Spleen (tissue), 7 donors: ENCODE measurements at regions not wholly inside any gene's neighbourhood (a gene's known extent, or its start where the extent isn't known, plus 50 kb on each side); places are given as distances from the start of the nearest gene placed in this dataset.

ENCODE experiments used
- CTCF ChIP-seq, 11 experiments: fragments of 200-600 bp in 7 of 11; fragments of 450-650 bp in 4 of 11; sonication (generic) in 4 of 11; IDR thresholded peaks in 8 of 11; conservative IDR thresholded peaks in 3 of 11; 1 replicate in 7 of 11; 2 replicates in 4 of 11; pipeline versions ENCODE4 v1.4.0 to v1.8.0; 2016 to 2021; ENCODE audit warnings: antibody characterized with exemption in 11 of 11, inconsistent platforms in 4 of 11, mild to moderate bottlenecking in 1 of 11
- POLR2AphosphoS5 ChIP-seq, 3 donors: sonication (generic); formaldehyde crosslinking; IDR thresholded peaks; one replicate each; pipeline ENCODE4 v1.5.1; 2017; ENCODE audit warnings: antibody characterized with exemption in 3 of 3
- donor health status: DM: no; HTN: no; CAD: no; lungs with moderate emphysema.
- donor health status: DM: no; HTN: no; CAD: no.
- donor health status: DM: no; HTN: no; CAD: no.

GRCh38 chr14:62592877-62593276, 452.4 kb downstream of the KCNH5 start:
- TF ChIP-seq POLR2AphosphoS5 (IDR thresholded peaks at IDR 0.05) (no peak), CTCF (IDR thresholded peaks at IDR 0.05 in 8 of 11, conservative IDR thresholded peaks at IDR 0.05 in 3 of 11) (no peak)
